A673 (cell line): ENCODE measurements at regions not wholly inside any gene's neighbourhood (a gene's known extent, or its start where the extent isn't known, plus 50 kb on each side); places are given as distances from the start of the nearest gene placed in this dataset.

ENCODE experiments used
- CTCF ChIP-seq: fragments of 300-800, 200-600 bp; sonication (generic); conservative IDR thresholded peaks from 2 replicates; pipeline ENCODE4 v1.5.1; 2017; ENCODE audit warnings: low read depth, mild to moderate bottlenecking, antibody characterized with exemption, low read length, moderate library complexity, mixed read lengths
- EZH2 ChIP-seq: fragments of 200-600 bp; sonication (generic); IDR thresholded peaks from 2 replicates; pipeline ENCODE4 v1.6.1; 2017; ENCODE audit warnings: borderline replicate concordance, low read depth, mild to moderate bottlenecking, mixed read lengths, antibody characterized with exemption, low read length; ENCODE audit not compliant: poor library complexity, severe bottlenecking

DNA sequence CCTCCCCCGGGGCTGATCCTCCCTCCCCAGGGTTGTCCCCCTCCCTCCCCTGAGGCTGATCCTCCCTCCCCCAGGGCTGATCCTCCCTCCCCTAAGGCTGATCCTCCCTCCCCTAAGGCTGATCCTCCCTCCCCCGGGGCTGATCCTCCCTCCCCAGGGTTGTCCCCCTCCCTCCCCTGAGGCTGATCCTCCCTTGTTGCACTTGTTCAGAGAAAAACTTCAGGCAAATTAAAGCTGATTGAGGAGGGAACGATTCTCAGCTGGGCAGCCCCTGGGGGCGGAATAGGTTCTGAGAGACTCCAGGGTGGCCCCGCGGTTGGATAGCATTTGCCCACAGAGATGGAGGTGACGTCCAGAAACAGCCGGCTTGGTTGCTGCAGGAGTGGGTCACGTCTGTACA is 110.7 kb upstream of the ADRA2C start:
- no peak for TF ChIP-seq CTCF
- no peak for TF ChIP-seq EZH2
